ENCODE measurements at regions not wholly inside any gene's neighbourhood (a gene's known extent, or its start where the extent isn't known, plus 50 kb on each side); places are given as distances from the start of the nearest gene placed in this dataset.

DNA sequence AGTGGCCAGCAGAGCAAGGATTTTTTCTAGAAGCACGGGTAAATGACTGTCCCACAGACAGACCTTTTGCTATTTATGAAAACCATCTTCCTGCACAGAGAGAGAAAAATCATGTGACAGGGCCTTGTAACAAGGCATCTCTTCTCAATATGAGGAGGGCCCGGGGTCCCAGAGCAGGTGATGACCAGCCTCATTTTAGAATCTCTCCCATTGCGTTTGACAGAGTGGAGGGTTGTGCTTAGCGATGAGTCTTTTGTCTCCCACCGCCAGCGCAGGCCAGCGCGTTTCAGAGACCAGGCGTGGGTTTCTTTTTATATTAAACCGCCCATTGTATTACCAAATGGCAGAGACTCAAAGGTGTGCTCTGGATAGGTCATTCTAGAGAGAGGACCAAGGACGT lies 97.4 kb upstream of the UBL3 start:
- no peak for DNase-seq

DNA sequence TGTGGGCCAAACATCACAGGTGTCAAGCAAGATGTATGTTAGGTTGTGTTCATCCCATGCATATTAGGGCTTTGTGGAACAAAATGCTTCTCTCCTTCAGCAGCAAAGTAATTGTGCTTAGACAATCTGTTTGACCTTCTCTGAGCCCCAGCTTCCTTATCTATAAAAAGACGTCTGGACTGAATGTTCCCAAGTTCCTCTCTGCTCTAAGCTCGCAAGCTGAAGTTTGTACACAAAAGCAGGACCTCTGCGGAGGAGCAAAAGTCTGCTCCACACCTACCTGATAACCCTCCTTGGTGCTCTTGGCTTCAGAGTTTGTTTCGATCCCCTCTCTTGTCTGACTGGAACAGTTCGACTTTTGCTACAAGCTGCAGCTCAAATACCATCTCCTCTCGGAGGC lies 95.7 kb upstream of the UBL3 start:
- DNase-seq: no peak

DNA sequence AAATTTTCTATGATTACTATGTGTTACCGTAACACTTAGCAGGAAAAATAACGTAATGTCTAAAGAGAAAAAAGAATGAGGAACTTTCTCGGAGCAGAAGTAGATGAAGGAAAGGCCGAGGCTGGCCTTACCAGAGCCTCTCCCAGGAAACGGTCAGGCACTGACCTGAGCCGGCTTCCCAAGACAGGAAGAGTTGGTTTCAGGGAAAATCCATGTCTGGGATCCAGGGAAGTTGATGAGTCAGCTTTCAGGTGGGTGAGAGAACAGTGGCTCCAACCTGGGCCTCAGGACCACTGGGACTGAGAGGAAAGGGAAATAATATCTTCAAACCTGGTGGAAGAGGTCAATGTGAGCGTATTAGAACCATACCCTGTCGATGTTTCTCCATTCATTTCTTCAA lies 93.3 kb upstream of the UBL3 start:
- no peak for DNase-seq

DNA sequence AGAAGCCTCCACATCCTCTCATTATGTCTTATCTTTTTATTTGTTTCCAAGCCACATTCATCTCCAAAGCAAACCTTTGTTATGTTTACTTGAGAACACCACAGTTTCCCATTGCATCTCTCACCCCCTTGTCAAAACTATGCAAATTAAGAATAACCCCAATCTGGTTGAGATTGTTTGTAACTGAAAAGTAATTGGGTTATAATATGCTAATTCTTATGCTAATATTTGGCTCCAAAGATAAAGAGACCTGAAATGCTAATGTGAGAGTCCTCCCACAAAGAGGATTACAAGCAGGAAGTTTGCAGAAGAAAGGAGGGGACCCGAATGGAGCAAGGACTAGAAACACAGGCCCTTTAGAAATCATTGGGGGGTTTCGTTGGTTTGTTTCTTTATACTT lies 92.9 kb upstream of the UBL3 start:
- DNase-seq: no peak

DNA sequence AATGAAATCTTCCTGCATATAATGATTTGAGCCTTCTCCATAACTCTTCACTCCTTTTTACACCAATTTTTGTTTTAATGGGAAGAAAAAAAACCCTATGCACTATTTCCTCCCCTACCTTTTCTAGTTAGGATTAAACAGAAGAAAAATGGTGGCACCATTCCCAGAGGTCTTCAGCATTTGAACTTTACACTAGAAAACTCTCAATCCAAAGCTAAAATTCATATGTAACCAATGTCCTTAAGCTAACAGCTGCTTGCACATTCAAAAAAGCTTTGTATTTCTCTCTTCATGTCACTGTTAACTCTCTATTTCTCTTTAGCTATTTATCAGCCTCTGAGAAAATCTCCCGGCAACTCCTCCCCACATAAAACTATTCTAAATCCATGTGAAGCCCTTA lies 90.3 kb upstream of the UBL3 start:
- DNase-seq: no peak

DNA sequence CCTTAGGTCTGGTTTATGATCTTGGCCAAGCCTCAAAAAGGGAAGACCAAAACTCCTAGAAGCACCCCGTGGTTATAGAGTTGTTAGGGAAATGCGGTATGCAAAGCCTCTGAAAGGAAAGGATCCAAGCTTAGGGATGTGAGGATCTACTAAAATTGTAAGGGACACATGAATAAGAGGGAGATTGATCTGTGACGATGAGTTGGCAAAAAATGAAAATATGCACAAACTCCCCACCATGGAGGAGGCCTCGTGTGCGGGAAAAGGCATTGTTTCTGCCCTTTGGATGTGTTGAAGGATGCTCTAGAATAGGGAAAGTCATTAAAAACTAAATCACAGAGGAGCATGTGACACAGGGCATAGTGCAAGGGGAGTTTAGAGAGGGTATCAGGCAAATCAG lies 88.7 kb upstream of the UBL3 start:
- DNase-seq: no peak

DNA sequence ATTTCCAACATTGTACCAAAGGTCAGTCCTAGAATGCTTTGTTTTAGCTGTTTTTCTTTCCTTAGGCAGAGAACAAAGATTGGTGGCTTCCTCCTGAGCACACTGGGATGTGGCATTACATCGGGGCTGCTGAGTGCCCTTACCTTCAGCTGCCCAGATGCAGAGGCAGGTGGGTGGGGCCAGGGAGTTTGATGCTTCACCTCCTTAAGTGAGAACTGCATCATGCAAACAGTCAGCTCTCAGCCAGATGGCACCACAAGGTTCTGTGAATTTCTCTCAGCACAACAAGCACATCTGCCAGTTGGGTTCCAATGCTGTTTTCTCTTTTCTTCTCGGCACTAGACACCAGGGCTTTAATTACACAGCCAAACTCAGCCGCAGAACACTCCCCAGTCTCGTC lies 87.4 kb upstream of the UBL3 start:
- no peak for DNase-seq

DNA sequence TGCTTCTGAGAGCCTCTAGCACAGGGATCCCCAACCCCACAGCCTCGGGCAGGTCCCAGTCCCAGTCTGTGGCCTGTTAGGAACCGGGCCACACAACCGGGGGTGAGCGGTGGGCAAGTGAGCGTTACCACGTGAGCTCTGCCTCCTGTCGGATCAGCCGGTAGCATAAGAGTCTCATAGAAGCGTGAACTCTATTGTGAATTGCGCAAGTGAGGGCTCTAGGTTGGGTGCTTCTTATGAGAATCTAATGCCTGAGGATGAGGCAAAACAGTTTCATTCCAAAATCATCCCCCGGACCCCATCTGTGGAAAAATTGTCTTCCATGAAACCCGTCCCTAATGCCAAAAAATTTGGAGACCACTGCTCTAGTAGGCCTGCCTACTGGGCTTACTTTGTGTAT lies 87.0 kb upstream of the UBL3 start:
- DNase-seq: no peak

DNA sequence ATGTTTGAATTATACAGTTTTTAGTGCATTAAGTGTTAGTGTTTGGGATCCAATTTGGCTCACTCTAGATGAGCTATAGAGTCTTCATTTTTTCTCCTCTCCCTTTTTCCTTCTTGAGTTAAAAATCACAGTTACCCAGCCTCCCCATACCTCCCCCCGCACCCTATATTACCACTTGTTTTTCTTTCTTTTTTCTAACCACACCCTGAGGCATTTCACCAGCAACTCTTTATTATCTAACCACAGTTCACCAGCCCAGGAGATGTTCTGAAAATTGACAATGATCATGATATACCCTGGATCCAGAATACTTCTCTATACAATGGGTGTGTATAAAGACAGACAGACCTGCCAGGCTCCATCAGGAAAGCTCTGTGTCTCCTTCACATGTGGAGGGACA lies 86.5 kb upstream of the UBL3 start:
- DNase-seq: no peak

DNA sequence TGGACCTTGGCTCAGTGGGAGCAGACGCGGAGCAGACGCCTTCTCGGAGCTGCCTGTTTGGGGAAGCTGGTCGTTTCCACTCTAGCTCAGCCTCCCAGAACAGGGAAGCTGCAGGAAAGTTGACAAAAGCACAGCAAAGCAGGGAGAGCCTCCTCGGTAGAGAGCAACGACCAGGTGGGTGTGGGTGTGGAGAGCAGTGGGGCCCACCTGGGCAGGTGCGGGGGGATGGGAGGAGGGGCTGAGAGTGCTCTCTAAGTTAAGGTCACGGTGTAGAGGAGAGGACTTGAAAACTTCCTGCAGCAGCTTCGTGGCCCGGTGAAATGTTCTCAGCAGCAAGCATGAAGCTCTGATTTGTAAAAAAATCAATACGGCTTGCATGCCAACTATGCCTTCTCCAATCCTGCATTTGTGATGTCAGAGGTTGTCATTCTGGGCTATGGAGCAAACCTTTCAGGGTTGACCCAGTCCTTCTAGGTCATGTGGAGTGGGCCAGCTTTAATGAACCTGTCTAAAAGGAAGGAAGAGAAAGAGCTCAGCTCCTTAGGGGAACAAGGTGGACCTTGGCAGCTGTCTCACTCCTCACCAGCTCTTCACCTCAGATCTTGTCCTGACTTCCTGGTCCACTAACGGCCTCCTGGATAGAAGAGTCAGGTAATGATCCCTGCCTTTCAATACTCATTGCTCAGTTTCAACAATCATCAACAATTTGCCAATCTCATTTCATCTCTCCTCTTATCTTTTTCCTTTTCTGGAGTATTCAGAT lies 85.8 kb upstream of the UBL3 start:
- no peak for DNase-seq

DNA sequence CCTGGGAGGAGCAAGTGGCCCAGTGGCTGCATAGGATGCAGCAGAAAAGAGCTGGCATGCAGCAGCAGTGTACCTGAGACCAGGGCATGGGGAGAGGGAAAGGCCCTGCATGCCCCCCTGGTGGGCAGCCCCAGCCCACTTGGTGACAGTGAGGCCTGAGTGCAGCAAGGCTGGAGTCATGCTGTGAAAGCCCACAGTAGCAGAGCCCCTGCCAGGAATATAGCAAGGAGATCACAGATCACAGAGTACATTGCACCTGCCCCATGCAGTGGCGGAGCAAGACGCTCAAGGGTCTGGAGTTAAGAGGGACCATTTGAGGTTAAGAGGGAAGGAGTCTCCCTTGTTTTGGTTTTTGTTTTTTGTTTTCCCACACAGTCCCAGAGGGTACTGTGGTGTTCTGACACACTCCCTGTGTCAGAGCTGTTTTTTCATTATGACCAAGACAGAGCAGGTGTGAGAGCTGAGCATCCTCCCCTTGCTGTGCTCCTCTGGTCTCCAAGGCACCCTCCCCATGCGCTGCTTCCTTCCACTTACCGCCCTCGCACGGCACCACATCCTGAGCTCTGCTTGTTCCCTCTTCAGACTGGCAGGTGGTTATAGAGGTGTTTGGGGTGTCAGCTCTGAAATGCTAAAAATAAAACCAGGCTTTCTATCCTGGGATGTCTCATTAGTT lies 85.0 kb upstream of the UBL3 start:
- no peak for DNase-seq

DNA sequence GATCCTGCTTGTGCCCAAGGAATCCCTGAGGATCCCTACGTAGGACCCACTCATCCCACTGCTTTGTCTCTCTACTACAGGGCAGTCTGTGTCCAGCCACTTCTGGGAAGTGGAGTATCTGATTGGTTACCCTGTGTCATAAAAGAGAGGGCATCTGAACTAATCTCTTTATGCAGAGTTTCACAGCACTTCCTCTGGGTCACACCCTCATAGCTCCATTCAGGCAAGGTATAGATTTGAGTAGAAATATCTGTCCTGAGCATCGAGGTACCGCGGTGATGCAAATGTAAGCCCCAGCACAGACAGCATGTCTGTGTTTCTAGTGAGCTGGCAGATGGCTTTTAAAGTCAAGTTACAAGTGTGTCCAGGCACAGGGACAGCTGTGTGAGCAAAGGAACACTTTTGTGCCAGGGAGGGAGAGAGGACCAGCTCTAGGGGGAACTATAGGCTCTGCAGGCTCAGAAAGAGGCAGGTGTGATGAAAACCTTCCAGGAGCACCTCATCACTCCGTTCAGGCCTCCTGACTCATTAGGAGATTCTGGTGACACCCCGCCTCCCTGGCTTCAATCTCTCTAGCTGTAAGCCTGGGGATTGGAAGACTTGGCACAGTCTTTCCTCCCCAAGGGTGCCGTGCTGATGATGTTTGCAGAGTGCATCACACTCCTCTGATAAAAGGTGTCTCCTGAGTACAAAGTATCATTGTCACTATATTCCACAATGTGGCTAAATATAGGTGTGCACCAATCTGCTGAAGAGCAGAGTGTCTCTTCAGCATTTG lies 84.3 kb upstream of the UBL3 start:
- DNase-seq: no peak

DNA sequence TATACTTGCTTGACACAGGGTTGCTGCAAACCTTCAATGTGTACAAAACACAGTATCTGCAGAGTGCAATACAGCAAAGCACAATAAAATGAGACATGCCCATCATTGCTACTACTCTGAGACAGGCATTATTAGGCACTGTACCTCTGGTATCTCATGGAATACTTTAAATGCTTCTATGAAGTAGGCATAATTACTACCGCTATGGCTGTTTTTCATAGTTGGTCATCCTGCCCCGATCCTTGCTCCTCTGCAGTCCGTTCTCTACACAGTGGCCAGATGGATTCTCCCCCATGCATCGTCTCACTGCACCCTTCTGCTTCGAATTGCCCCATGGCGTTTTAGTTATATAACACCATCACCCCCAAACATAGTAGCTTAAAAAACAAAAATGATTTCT lies 83.0 kb upstream of the UBL3 start:
- no peak for DNase-seq

DNA sequence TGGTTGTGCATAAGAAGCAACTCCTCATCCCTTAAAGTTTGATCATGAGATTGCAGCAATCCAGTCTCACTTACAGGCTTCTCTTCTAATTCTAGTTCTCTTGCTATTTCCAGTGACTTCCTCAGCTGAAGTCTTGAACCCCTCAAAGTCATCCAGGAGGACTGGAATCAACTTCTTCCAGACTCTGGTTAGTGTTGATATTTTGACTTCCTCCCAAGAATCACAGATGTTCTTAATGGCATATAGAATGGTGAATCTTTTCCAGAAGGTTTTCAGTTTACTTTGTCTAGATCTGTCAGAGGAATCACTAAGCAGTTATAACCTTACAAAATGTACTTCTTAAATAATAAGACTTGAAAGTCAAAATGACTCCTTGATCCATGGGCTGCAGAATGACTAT lies 81.3 kb upstream of the UBL3 start:
- no peak for DNase-seq

DNA sequence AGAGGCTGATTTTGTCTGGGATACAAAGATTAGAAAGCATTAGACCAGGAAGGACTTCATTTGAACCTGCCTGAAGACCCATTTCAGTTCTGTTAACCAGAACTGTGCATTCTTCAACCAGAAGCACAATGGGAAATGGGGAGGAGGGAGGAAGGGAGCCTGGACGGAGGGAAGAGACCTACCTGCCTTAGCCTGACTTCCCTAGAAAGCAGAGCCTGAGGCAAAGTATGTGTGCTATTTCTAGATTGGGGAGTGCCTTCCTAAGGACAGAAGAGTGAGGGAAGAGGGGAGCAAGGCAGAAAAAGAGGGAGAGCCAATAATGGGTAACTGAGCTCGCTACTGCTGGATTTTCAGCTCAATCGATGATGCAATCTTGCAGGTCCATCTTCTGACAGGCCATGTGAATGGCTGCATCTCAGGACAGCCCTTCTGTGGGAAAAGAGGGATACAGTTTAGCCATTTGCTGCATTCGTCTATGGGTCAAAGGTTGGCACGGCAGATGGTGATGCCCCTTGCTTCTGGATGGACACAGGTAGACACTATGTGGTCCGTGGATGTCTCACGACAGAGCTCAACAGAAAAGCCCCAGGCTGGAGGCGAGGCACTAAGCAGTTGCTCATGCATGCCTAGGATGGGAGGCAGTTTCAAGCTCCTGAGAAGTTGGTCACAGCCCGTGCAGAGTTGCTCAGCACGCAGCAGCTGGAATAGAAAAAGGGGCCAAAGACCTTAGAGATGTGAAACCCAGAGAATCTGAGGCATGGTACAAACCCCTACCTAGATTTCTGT lies 78.8 kb upstream of the UBL3 start:
- DNase-seq: no peak

DNA sequence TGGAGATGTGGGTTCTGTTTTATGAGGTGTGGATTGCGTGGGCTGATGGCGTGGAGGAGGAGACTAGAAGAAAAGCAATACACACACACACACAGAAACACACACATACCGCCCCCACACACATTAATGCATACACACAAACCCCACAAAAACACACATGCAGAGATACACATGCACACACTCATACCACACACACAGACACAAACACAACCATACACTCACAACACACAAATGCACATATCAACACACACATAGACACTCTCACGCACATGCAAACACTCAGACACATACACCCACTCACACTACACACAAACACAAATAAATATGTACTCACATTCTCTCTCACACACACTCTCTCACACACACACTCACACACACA lies 75.7 kb upstream of the UBL3 start:
- DNase-seq: no peak

DNA sequence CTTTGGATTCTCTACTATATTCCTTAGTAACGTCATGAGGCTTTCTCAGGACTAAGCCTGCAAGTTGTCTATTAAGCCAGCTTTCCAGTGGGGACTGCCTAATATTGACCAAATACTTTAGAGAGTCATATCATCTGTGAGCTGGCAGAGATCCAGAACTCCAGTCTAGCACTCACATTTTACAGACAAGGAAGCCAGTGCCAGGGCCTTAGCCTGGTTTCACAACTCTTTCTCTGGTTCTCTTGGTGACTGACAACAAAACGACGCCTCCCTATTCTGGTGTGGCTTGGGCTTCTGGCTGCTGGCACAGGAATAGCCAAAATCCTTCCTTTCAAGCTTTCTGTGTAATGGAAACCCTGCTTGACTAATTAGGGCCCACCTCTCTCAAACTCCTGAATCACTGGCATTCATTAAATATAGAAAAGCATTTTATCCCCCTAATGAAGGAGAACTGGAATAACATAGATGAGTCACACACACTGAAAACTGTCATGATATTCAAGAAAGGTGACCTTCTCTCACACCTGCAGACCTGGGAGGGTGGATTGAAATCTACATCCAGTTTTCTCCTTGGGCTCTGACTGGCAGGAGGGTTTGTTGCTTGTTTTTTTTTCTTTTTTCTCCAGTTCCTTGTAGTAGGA lies 75.2 kb upstream of the UBL3 start:
- DNase-seq: peak; percentile 45

DNA sequence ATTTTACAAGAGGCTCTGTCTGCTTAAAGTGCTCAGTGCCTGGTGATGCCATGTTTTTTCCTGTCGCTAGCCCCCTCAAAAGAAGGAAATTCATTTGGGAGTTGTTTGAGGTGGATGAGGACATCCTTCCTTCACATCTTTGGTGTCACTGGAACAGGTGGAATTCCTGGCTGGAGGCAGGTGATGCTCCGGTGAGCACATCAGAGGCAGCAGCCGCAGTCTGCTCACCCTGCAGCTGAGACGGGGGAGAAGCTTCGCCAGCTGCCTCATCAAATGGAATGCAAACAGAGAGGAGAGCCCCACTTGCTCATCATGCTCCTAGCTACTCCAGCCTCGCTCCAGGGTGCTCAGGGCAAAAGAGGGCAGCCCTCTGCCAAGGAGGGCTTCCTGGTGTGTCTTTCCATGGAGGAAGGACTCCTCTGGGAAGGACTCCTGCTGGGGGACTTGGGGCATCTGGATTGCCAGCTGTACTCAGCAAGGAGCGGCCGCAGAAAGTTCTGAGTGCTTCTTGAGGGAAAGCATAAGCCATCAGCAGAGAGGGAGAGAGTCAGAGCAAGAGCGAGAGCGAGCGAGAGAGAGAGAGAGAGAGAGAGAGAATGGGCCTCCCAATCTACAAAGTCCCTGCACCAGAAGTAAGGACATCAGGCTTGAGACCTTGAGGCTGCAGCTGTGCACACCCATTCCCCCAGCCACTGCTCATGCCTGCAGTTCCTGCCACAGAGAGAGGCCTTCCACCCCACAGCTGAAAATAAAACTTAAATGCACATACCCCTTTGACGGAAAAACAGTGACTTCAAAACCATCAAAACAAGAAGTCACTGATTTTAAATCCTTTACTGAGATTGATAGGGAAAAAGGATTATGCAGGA lies 74.3 kb upstream of the UBL3 start:
- peak; percentile 85 for DNase-seq

DNA sequence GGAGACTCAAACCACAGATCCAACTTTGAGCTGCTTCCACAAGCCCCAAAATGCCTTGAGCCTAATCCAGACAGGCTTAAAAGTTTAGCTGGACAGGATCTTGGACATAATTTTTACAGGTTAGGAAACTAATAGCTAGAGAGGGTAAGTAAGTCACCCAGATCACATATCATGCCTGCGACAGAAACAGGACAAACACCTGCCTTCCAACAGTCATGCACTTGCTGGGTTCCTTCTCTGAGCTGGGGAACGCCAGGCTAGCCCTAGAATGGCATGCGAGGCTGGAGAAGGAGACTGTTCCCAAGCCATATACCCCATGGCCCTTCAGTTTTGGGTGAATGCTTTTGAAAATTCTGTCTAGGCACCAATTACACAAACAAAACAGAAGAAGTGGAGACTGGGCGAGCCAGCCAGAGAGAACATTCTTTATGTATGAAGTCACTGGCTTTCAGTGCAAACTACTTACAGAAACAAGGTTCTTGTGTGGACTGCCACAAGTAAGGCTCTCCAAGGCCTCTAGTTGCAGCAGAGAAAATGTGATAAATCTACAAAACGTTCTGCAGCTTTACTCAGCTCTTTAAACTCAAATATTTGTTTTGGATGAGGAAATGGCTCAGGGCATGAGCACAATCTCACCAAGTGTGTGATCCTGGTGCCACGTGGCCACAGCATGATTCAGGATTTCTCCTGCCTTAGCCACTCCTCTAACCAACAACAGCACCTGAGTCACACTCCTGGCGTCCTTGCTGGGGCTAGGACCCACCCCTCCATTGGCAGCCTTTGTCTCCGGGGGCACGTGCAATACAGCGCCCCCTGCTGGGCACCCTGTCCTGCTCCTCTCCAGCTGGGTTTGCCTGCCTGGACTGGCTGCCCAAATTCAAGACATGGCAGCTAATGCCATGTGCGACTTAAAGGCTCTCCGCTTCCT lies 73.4 kb upstream of the UBL3 start:
- peak; percentile 94 for DNase-seq

DNA sequence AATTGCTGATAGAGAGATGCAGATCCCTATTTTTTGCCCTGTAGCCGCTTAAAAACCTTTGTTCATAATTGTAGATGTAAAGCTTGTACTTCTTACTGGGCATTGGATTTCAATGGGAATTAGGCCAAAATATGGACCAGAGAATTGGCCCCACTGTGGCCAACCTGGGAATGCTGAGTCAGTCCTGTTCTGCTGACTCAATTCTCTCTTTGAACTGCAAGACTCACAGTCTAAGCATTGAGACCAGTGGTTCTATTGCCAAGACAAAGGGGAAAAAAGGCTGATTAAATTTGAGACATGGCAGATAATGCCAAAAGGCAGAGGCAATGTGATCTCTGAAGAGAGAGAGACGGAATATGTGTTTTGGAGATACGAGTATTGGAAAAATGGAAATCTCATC lies 72.5 kb upstream of the UBL3 start:
- peak; percentile 60 for DNase-seq
